IMR-90 (cell line): ENCODE measurements at regions not wholly inside any gene's neighbourhood (a gene's known extent, or its start where the extent isn't known, plus 50 kb on each side); places are given as distances from the start of the nearest gene placed in this dataset.

ENCODE experiments used
- ATAC-seq: fragments of 200-7000 bp; cut with Tn5 transposase; 2 replicates; pipeline ENCODE4 v1.9.1; 2020; ENCODE audit warnings: low read depth, mild to moderate bottlenecking, moderate library complexity
- BruUV-seq: library from RNA; stranded (reverse); fragments of 400-500 nt; replicated peaks from 2 replicates; lab custom pipeline; 2021; lab: Mats Ljungman, UMichigan
- CTCF ChIA-PET: fragments of 300-600 bp; formaldehyde crosslinking; extraction: SDS; loops from one replicate; lab custom pipeline; 2021; ENCODE audit warnings: antibody characterized with exemption; lab: Yijun Ruan, JAX
- POLR2A ChIA-PET: fragments of 300-600 bp; sonication (Branson Sonifier 250); formaldehyde crosslinking; loops from one replicate; lab custom pipeline; 2022; ENCODE audit warnings: antibody characterized with exemption; ENCODE audit not compliant: unreplicated experiment; lab: Charles Lee
- DNase-seq: peaks from one replicate; pipeline ENCODE4 v3.0.0; 2013
- H2AFZ ChIP-seq: replicated peaks from 2 replicates; pipeline ENCODE3; 2013; ENCODE audit warnings: low read length, mild to moderate bottlenecking; ENCODE audit not compliant: poor library complexity
- H2AK5ac ChIP-seq: 2 replicates; pipeline ENCODE4 v1.6.1; 2013; ENCODE audit warnings: low read depth, low read length, inconsistent platforms
- H2AK9ac ChIP-seq: replicated peaks from 2 replicates; pipeline ENCODE3; 2013; ENCODE audit warnings: mild to moderate bottlenecking, low read depth, low read length, moderate library complexity; ENCODE audit not compliant: poor library complexity
- H2BK120ac ChIP-seq: 2 replicates; pipeline ENCODE4 v1.6.1; 2013; ENCODE audit warnings: low read depth, low read length, inconsistent platforms
- H2BK15ac ChIP-seq: 3 replicates; pipeline ENCODE4 v1.6.1; 2013; ENCODE audit warnings: low read depth, low read length, inconsistent platforms
- H2BK20ac ChIP-seq: 2 replicates; pipeline ENCODE4 v1.6.1; 2013; ENCODE audit warnings: low read depth, mild to moderate bottlenecking, inconsistent platforms, low read length, moderate library complexity
- H2BK5ac ChIP-seq: 2 replicates; pipeline ENCODE4 v1.6.1; 2013; ENCODE audit warnings: mild to moderate bottlenecking, low read depth, low read length, inconsistent platforms; ENCODE audit not compliant: poor library complexity, severe bottlenecking
- H3K14ac ChIP-seq: replicated peaks from 2 replicates; pipeline ENCODE4 v1.6.1; 2013; ENCODE audit warnings: low read depth, low read length, inconsistent platforms
- H3K18ac ChIP-seq: 2 replicates; pipeline ENCODE4 v1.6.1; 2013; ENCODE audit warnings: low read depth, low read length, control low read depth
- H3K23ac ChIP-seq: 2 replicates; pipeline ENCODE4 v1.6.1; 2013; ENCODE audit warnings: low read depth, low read length, inconsistent platforms
- H3K27ac ChIP-seq: 2 replicates; pipeline ENCODE4 v1.5.1; 2013; ENCODE audit warnings: mild to moderate bottlenecking, control low read depth, low read length; ENCODE audit not compliant: insufficient read depth
- H3K27me3 ChIP-seq: 2 replicates; pipeline ENCODE4 v1.6.1; 2013; ENCODE audit warnings: low read length; ENCODE audit not compliant: control insufficient read depth, insufficient read depth
- H3K36me3 ChIP-seq: 2 replicates; pipeline ENCODE4 v1.6.1; 2013; ENCODE audit warnings: low read length, mixed read lengths; ENCODE audit not compliant: control insufficient read depth, insufficient read depth
- H3K4ac ChIP-seq: 2 replicates; pipeline ENCODE4 v1.6.1; 2013; ENCODE audit warnings: low read depth, low read length, inconsistent platforms
- H3K4me1 ChIP-seq: 2 replicates; pipeline ENCODE4 v1.6.1; 2013; ENCODE audit warnings: low read length, mixed read lengths; ENCODE audit not compliant: control insufficient read depth, insufficient read depth
- H3K4me2 ChIP-seq: 2 replicates; pipeline ENCODE4 v1.6.1; 2013; ENCODE audit warnings: low read depth, mild to moderate bottlenecking, control low read depth, low read length, moderate library complexity
- H3K4me3 ChIP-seq: 2 replicates; pipeline ENCODE4 v1.5.1; 2013; ENCODE audit warnings: low read depth, mild to moderate bottlenecking, control low read depth, low read length, moderate library complexity; ENCODE audit not compliant: insufficient read depth
- H3K56ac ChIP-seq: 2 replicates; pipeline ENCODE4 v1.6.1; 2013; ENCODE audit warnings: low read length, inconsistent platforms; ENCODE audit not compliant: insufficient read depth; ENCODE audit errors: extremely low read depth
- H3K79me1 ChIP-seq, 2 experiments: 2 replicates each; pipeline ENCODE4 v1.6.1; 2013; ENCODE audit warnings: low read length in 2 of 2, inconsistent platforms in 1 of 2, low read depth in 1 of 2
- H3K9ac ChIP-seq: 2 replicates; pipeline ENCODE4 v1.6.1; 2013; ENCODE audit warnings: low read depth, low read length, control low read depth
- H3K9me1 ChIP-seq: 2 replicates; pipeline ENCODE4 v1.6.1; 2013; ENCODE audit warnings: low read length, inconsistent platforms; ENCODE audit not compliant: insufficient read depth
- H3K9me3 ChIP-seq: 2 replicates; pipeline ENCODE4 v1.6.1; 2013; ENCODE audit warnings: low read length; ENCODE audit not compliant: control insufficient read depth, insufficient read depth
- H4K20me1 ChIP-seq: 2 replicates; pipeline ENCODE4 v1.6.1; 2013; ENCODE audit warnings: low read length, inconsistent platforms; ENCODE audit not compliant: insufficient read depth
- H4K5ac ChIP-seq: 2 replicates; pipeline ENCODE4 v1.6.1; 2013; ENCODE audit warnings: mild to moderate bottlenecking, low read depth, low read length, control low read depth
- H4K8ac ChIP-seq, 2 experiments: 2 replicates each; pipeline ENCODE4 v1.6.1; 2013; ENCODE audit warnings: low read depth in 2 of 2, low read length in 2 of 2, control low read depth in 1 of 2, inconsistent platforms in 1 of 2
- H4K91ac ChIP-seq: 2 replicates; pipeline ENCODE4 v1.6.1; 2013; ENCODE audit warnings: low read depth, low read length, inconsistent platforms; ENCODE audit not compliant: insufficient read depth
- MAFK ChIP-seq: IDR thresholded peaks from 2 replicates; pipeline ENCODE4 v1.6.1; 2012; ENCODE audit warnings: low read depth, low read length, improper control_type of control experiment
- MAZ ChIP-seq: IDR thresholded peaks from 2 replicates; pipeline ENCODE4 v1.6.1; 2012; ENCODE audit warnings: low read depth, mild to moderate bottlenecking, low read length, improper control_type of control experiment, moderate library complexity, borderline replicate concordance
- MXI1 ChIP-seq: IDR thresholded peaks from 2 replicates; pipeline ENCODE4 v1.6.1; 2012; ENCODE audit warnings: low read depth, mild to moderate bottlenecking, low read length, moderate library complexity, borderline replicate concordance
- RFX5 ChIP-seq: IDR thresholded peaks from 2 replicates; pipeline ENCODE4 v1.8.0; 2012; ENCODE audit warnings: low read depth, mild to moderate bottlenecking, low read length, moderate library complexity
- SMC3 ChIP-seq: fragments of 150-350 bp; IDR thresholded peaks from 2 replicates; pipeline ENCODE4 v1.6.1; 2016; ENCODE audit warnings: low read depth, mild to moderate bottlenecking, antibody characterized with exemption, low read length, moderate library complexity
- WGBS, 2 experiments: methylation state at CpG; one replicate each; pipeline versions ENCODE4 v1.1.5 to v1.1.7; 2013; ENCODE audit warnings: missing lambda C conversion rate in 2 of 2; ENCODE audit not compliant: insufficient read length in 1 of 2; ENCODE audit errors: extremely low coverage in 2 of 2; 5-methylcytosine and 5-hydroxymethylcytosine counted together
- dilution Hi-C: fragments of 300-500 bp; cut with HindIII; formaldehyde crosslinking; loops from one replicate; pipeline ENCODE4 v1.14.3; 2018; ENCODE audit warnings: low sequenced_read_pairs; ENCODE audit not compliant: unreplicated experiment
- in situ Hi-C: fragments of 300-500 bp; cut with MboI; formaldehyde crosslinking; loops from 3 replicates; pipeline ENCODE4 v1.14.3; 2019; ENCODE audit warnings: low sequenced_read_pairs, inconsistent platforms, mixed read lengths
- intact Hi-C: fragments of 100-400 bp; cut with micrococcal nuclease; formaldehyde crosslinking; loops from 2 replicates; pipeline ENCODE4 v1.10.0; 2022

GRCh38 chr4:31735004-31735403, 1014.8 kb downstream of the PCDH7 start:
- no peak overlapping the region for H2BK120ac ChIP-seq
- ChIA-PET POLR2A (no interaction called here), CTCF (no interaction called here)
- dilution Hi-C loops = no loop called here
- no peak overlapping the region for H4K5ac ChIP-seq
- TF ChIP-seq SMC3 = no peak
- no peak for TF ChIP-seq MAFK
- no peak for TF ChIP-seq MXI1
- no peak for TF ChIP-seq RFX5
- TF ChIP-seq MAZ = no peak
- H2AK9ac ChIP-seq = no peak overlapping the region
- H2BK20ac ChIP-seq = no peak overlapping the region
- H3K36me3 ChIP-seq = no peaks in the 10 kb centered on the region
- H3K23ac ChIP-seq = no peak overlapping the region
- H3K14ac ChIP-seq = no peak overlapping the region
- no peak overlapping the region for H3K9ac ChIP-seq
- H3K27me3 ChIP-seq = no peaks in the 10 kb centered on the region
- H3K79me1 ChIP-seq = no peaks in the 10 kb centered on the region
- H4K91ac ChIP-seq = no peak overlapping the region
- no peak overlapping the region for H4K8ac ChIP-seq
- intact Hi-C loops = no loop called here
- no peaks in the 10 kb centered on the region for H3K9me1 ChIP-seq
- no TSS peak for BruUV-seq
- H2BK15ac ChIP-seq = no peak overlapping the region
- no CpG with 5 or more reads among the region's 3 CpGs for WGBS, 2 experiments
- H2AFZ ChIP-seq = no peak overlapping the region
- no peak overlapping the region for H3K56ac ChIP-seq
- in situ Hi-C loops = no loop called here
- H3K4me2 ChIP-seq = no peak overlapping the region
- H3K18ac ChIP-seq = no peak overlapping the region
- no peaks in the 10 kb centered on the region for H3K4me1 ChIP-seq
- no peak overlapping the region for H3K27ac ChIP-seq
- H3K4ac ChIP-seq = no peak overlapping the region
- H3K9me3 ChIP-seq = no peaks in the 10 kb centered on the region
- no peak overlapping the region for H3K4me3 ChIP-seq
- no peak overlapping the region for H2BK5ac ChIP-seq
- no peak overlapping the region for H2AK5ac ChIP-seq
- no peaks in the 10 kb centered on the region for H4K20me1 ChIP-seq
- no peak for DNase-seq
- no peak for ATAC-seq
